ENCODE measurements at regions not wholly inside any gene's neighbourhood (a gene's known extent, or its start where the extent isn't known, plus 50 kb on each side); places are given as distances from the start of the nearest gene placed in this dataset.
A peak's percentile ranks its signal among the peaks of the same experiment; 100 is the strongest.
"Not testable (repeated sequence)": the region's sequence is repeated elsewhere in the genome, so short reads cannot be mapped to it uniquely, and the experiment has no call there.

GRCh38 chr10:21293518-21294356 is 231.7 kb downstream of the SKIDA1 start:
- no peak for DNase-seq (ENCODE audit: low spot score)

GRCh38 chr10:21292763-21293517 is 232.5 kb downstream of the SKIDA1 start:
- DNase-seq (ENCODE audit: low spot score), result peak; percentile 88
- no peak for FAIRE-seq

More at GRCh38 chr10:21293518-21294356, 231.7 kb downstream of the SKIDA1 start:
- no peak for FAIRE-seq

GRCh38 chr10:21290499-21291160 is 234.9 kb downstream of the SKIDA1 start:
- FAIRE-seq, result no peak
- DNase-seq (ENCODE audit: low spot score), result no peak

- DNase-seq (ENCODE audit: low spot score), result no peak
- FAIRE-seq, result no peak
Observed at GRCh38 chr10:21289961-21290360, 235.5 kb downstream of the SKIDA1 start.

- FAIRE-seq (no peak), DNase-seq (ENCODE audit: low spot score) (no peak)
Observed at GRCh38 chr10:21289271-21289670, 236.2 kb downstream of the SKIDA1 start.

GRCh38 chr10:21285742-21286331 is 239.6 kb downstream of the SKIDA1 start:
- FAIRE-seq, result no peak
- no peak for DNase-seq (ENCODE audit: low spot score)

GRCh38 chr10:21285207-21285606 is 240.3 kb downstream of the SKIDA1 start:
- DNase-seq (ENCODE audit: low spot score) (no peak), FAIRE-seq (no peak)

- FAIRE-seq, result no peak
- no peak for DNase-seq (ENCODE audit: low spot score)
Observed at GRCh38 chr10:21284301-21284700, 241.2 kb downstream of the SKIDA1 start.

- DNase-seq (ENCODE audit: low spot score); FAIRE-seq: not testable (repeated sequence)
Observed at GRCh38 chr10:21283053-21283452, 242.4 kb downstream of the SKIDA1 start.

- DNase-seq (ENCODE audit: low spot score) (no peak), FAIRE-seq (no peak)
Observed at GRCh38 chr10:21281765-21282484, 243.6 kb downstream of the SKIDA1 start.

GRCh38 chr10:21280971-21281572 is 244.4 kb downstream of the SKIDA1 start:
- DNase-seq (ENCODE audit: low spot score), result no peak
- FAIRE-seq, result no peak

GRCh38 chr10:21280037-21280436 is 245.4 kb downstream of the SKIDA1 start:
- DNase-seq (ENCODE audit: low spot score), result no peak
- no peak for FAIRE-seq

GRCh38 chr10:21279217-21279575 is 246.3 kb downstream of the SKIDA1 start:
- no peak for FAIRE-seq
- DNase-seq (ENCODE audit: low spot score), result no peak

- FAIRE-seq (peak; percentile 78), DNase-seq (ENCODE audit: low spot score) (peak; percentile 68)
Observed at GRCh38 chr10:21278491-21279216, 246.8 kb downstream of the SKIDA1 start.

- no peak for FAIRE-seq
- DNase-seq (ENCODE audit: low spot score), result no peak
Observed at GRCh38 chr10:21273400-21273968, 252.0 kb downstream of the SKIDA1 start.

- FAIRE-seq (no peak), DNase-seq (ENCODE audit: low spot score) (no peak)
Observed at GRCh38 chr10:21272643-21273399, 252.7 kb downstream of the SKIDA1 start.

- no peak for DNase-seq (ENCODE audit: low spot score)
- no peak for FAIRE-seq
Observed at GRCh38 chr10:21270976-21271375, 254.5 kb downstream of the SKIDA1 start.

GRCh38 chr10:21269289-21269688 is 256.2 kb downstream of the SKIDA1 start:
- no peak for FAIRE-seq
- DNase-seq (ENCODE audit: low spot score), result no peak

- FAIRE-seq (no peak), DNase-seq (ENCODE audit: low spot score) (peak; percentile 57)
Observed at GRCh38 chr10:21265622-21266021, 259.9 kb downstream of the SKIDA1 start.

Data from urothelium cell line (cell line).